ENCODE measurements at regions not wholly inside any gene's neighbourhood (a gene's known extent, or its start where the extent isn't known, plus 50 kb on each side); places are given as distances from the start of the nearest gene placed in this dataset.

DNA sequence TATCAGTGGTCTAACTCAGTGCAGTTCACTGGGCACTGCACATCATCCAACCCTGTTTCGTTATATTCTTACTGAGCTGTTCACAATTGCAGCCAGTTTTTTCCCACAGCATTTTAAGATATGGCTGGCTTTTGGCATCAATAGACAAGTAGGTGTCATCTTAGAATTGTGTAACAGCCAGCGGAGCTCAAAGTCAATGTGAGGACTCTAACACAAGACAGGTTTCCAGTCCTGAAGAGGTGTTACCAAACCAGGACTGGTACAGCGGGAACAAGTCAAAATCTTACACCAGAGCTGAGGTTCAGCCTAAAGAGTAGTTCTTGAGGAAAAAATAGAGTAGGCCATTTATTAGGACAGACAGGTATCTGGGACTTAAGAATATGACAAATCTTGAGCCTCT, 313.3 kb downstream of the SEC16B start:
- no peak overlapping the region for H3K4me2 ChIP-seq (ENCODE audit: low read depth, low read length)
- H3K27me3 ChIP-seq (ENCODE audit: control insufficient read depth in 1 of 2, insufficient read depth in 2 of 2, low read length in 2 of 2): no peaks in the 10 kb centered on the region
- no peak for TF ChIP-seq ZNF550 (CRISPR knock-in tag; IDR thresholded peaks at IDR 0.05; ENCODE audit: borderline replicate concordance)
- TF ChIP-seq ZSCAN12 (CRISPR knock-in tag; IDR thresholded peaks at IDR 0.05): no peak
- no peak for TF ChIP-seq ISX (CRISPR knock-in tag; conservative IDR thresholded peaks at IDR 0.05)
- no peak for TF ChIP-seq SP1 (IDR thresholded peaks at IDR 0.05)
- TF ChIP-seq SP1 (CRISPR knock-in tag; IDR thresholded peaks at IDR 0.05): no peak
- TF ChIP-seq NKX3-1 (CRISPR knock-in tag; IDR thresholded peaks at IDR 0.05): no peak
- TF ChIP-seq, protein P1, sequence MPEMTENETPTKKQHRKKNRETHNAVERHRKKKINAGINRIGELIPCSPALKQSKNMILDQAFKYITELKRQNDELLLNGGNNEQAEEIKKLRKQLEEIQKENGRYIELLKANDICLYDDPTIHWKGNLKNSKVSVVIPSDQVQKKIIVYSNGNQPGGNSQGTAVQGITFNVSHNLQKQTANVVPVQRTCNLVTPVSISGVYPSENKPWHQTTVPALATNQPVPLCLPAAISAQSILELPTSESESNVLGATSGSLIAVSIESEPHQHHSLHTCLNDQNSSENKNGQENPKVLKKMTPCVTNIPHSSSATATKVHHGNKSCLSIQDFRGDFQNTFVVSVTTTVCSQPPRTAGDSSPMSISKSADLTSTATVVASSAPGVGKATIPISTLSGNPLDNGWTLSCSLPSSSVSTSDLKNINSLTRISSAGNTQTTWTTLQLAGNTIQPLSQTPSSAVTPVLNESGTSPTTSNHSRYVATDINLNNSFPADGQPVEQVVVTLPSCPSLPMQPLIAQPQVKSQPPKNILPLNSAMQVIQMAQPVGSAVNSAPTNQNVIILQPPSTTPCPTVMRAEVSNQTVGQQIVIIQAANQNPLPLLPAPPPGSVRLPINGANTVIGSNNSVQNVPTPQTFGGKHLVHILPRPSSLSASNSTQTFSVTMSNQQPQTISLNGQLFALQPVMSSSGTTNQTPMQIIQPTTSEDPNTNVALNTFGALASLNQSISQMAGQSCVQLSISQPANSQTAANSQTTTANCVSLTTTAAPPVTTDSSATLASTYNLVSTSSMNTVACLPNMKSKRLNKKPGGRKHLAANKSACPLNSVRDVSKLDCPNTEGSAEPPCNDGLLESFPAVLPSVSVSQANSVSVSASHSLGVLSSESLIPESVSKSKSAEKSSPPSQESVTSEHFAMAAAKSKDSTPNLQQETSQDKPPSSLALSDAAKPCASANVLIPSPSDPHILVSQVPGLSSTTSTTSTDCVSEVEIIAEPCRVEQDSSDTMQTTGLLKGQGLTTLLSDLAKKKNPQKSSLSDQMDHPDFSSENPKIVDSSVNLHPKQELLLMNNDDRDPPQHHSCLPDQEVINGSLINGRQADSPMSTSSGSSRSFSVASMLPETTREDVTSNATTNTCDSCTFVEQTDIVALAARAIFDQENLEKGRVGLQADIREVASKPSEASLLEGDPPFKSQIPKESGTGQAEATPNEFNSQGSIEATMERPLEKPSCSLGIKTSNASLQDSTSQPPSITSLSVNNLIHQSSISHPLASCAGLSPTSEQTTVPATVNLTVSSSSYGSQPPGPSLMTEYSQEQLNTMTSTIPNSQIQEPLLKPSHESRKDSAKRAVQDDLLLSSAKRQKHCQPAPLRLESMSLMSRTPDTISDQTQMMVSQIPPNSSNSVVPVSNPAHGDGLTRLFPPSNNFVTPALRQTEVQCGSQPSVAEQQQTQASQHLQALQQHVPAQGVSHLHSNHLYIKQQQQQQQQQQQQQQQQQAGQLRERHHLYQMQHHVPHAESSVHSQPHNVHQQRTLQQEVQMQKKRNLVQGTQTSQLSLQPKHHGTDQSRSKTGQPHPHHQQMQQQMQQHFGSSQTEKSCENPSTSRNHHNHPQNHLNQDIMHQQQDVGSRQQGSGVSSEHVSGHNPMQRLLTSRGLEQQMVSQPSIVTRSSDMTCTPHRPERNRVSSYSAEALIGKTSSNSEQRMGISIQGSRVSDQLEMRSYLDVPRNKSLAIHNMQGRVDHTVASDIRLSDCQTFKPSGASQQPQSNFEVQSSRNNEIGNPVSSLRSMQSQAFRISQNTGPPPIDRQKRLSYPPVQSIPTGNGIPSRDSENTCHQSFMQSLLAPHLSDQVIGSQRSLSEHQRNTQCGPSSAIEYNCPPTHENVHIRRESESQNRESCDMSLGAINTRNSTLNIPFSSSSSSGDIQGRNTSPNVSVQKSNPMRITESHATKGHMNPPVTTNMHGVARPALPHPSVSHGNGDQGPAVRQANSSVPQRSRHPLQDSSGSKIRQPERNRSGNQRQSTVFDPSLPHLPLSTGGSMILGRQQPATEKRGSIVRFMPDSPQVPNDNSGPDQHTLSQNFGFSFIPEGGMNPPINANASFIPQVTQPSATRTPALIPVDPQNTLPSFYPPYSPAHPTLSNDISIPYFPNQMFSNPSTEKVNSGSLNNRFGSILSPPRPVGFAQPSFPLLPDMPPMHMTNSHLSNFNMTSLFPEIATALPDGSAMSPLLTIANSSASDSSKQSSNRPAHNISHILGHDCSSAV (CRISPR knock-in tag; IDR thresholded peaks at IDR 0.05; ENCODE audit: borderline replicate concordance): no peak
- TF ChIP-seq HOXA5 (CRISPR knock-in tag; IDR thresholded peaks at IDR 0.05): no peak
- TF ChIP-seq ZNF317 (CRISPR knock-in tag; IDR thresholded peaks at IDR 0.05): no peak
- no peak for TF ChIP-seq SCMH1 (CRISPR knock-in tag; IDR thresholded peaks at IDR 0.05; ENCODE audit: borderline replicate concordance)
- H3K4me3 ChIP-seq (replicated peaks in 1 of 3; ENCODE audit: insufficient read depth in 1 of 3, low read depth in 2 of 3, low read length in 3 of 3): no peak overlapping the region
- H3K9ac ChIP-seq (ENCODE audit: insufficient read depth, low read depth, low read length): no peak overlapping the region
- no peak overlapping the region for H2AFZ ChIP-seq (ENCODE audit: low read length)
- no peaks in the 10 kb centered on the region for H3K4me1 ChIP-seq (ENCODE audit: insufficient read depth, low read length)
- no peaks in the 10 kb centered on the region for H3K9me3 ChIP-seq (ENCODE audit: low read length)
- no peak for FAIRE-seq
- no TSS peak for BruUV-seq (replicated peaks)
- H3K27ac ChIP-seq (ENCODE audit: extremely low read length, insufficient read depth, low read length): no peak overlapping the region
- H3K79me2 ChIP-seq (ENCODE audit: insufficient read depth, low read length): no peaks in the 10 kb centered on the region
- H4K20me1 ChIP-seq (ENCODE audit: insufficient read depth, low read length): no peaks in the 10 kb centered on the region
- no peak for DNase-seq (ENCODE audit: low spot score)
- no peaks in the 10 kb centered on the region for H3K36me3 ChIP-seq (replicated peaks in 1 of 2; ENCODE audit: control insufficient read depth in 1 of 2, insufficient read depth in 2 of 2, low read length in 2 of 2)
- no peak for ATAC-seq
- 25% methylated on average over 3 of the region's 3 CpGs for WGBS (ENCODE audit: low lambda C conversion rate)
- intact Hi-C loops (cut with micrococcal nuclease; ENCODE audit: unreplicated experiment): no loop called here
- in situ Hi-C loops (cut with HindIII; ENCODE audit: extremely low pct_ligation_motif_present, low pct_unique_long_range_greater_than_20kb): no loop called here
- ChIA-PET POLR2A (no interaction called here), CTCF (ENCODE audit: low intra/inter-chr PET ratio, low total read pairs) (no interaction called here)

Data from HepG2 (cell line).